ENCODE measurements at regions not wholly inside any gene's neighbourhood (a gene's known extent, or its start where the extent isn't known, plus 50 kb on each side); places are given as distances from the start of the nearest gene placed in this dataset.

- DNase-seq, result no peak
These were observed 111.1 kb downstream of the LMO4 start for GRCh38 chr1:87439821-87440220.

- no peak for DNase-seq
These were observed 120.8 kb downstream of the LMO4 start for GRCh38 chr1:87449348-87449963.

GRCh38 chr1:87450136-87450535 lies 121.5 kb downstream of the LMO4 start:
- DNase-seq, result no peak

- DNase-seq, result no peak
These were observed 122.0 kb downstream of the LMO4 start for GRCh38 chr1:87450615-87451209.

GRCh38 chr1:87451229-87451920 lies 122.7 kb downstream of the LMO4 start:
- DNase-seq, result no peak

- no peak for DNase-seq
These were observed 124.0 kb downstream of the LMO4 start for GRCh38 chr1:87452648-87453047.

- no peak for DNase-seq
These were observed 128.7 kb downstream of the LMO4 start for GRCh38 chr1:87457408-87457807.

GRCh38 chr1:87462894-87463293 lies 134.2 kb downstream of the LMO4 start:
- DNase-seq, result no peak

- DNase-seq, result no peak
These were observed 135.4 kb downstream of the LMO4 start for GRCh38 chr1:87464022-87464490.

GRCh38 chr1:87466621-87467020 lies 137.9 kb downstream of the LMO4 start:
- no peak for DNase-seq

GRCh38 chr1:87472716-87473115 lies 144.0 kb downstream of the LMO4 start:
- DNase-seq, result no peak

GRCh38 chr1:87473203-87473661 lies 144.6 kb downstream of the LMO4 start:
- no peak for DNase-seq

- DNase-seq, result no peak
These were observed 145.4 kb downstream of the LMO4 start for GRCh38 chr1:87474098-87474497.

GRCh38 chr1:87478231-87478630 lies 149.6 kb downstream of the LMO4 start:
- DNase-seq, result no peak

GRCh38 chr1:87495147-87495546 lies 166.5 kb downstream of the LMO4 start:
- no peak for DNase-seq

- no peak for DNase-seq
These were observed 167.2 kb downstream of the LMO4 start for GRCh38 chr1:87495870-87496269.

GRCh38 chr1:87497380-87498203 lies 168.9 kb downstream of the LMO4 start:
- DNase-seq, result no peak

- no peak for DNase-seq
These were observed 173.1 kb downstream of the LMO4 start for GRCh38 chr1:87501738-87502137.

- no peak for DNase-seq
These were observed 176.8 kb downstream of the LMO4 start for GRCh38 chr1:87505391-87505983.

GRCh38 chr1:87506147-87506546 lies 177.5 kb downstream of the LMO4 start:
- DNase-seq, result no peak

- DNase-seq, result no peak
These were observed 179.6 kb downstream of the LMO4 start for GRCh38 chr1:87508247-87508787.

GRCh38 chr1:87510540-87510939 lies 181.9 kb downstream of the LMO4 start:
- no peak for DNase-seq

- DNase-seq, result no peak
These were observed 182.8 kb downstream of the LMO4 start for GRCh38 chr1:87511449-87511848.
